GM21723 (cell line): ENCODE measurements at regions not wholly inside any gene's neighbourhood (a gene's known extent, or its start where the extent isn't known, plus 50 kb on each side); places are given as distances from the start of the nearest gene placed in this dataset.
A peak's percentile ranks its signal among the peaks of the same experiment; 100 is the strongest.

Source experiments
- ATAC-seq: cut with Tn5 transposase; IDR thresholded peaks from one replicate; pipeline ENCODE4 v1.9.1; 2021; ENCODE audit warnings: mild to moderate bottlenecking, moderate library complexity; ENCODE audit not compliant: unreplicated experiment

- ATAC-seq: no peak
Observed at GRCh38 chr18:26745288-26746181, 120.0 kb downstream of the AQP4 start.

- ATAC-seq: no peak
Observed at GRCh38 chr18:26741758-26742157, 123.7 kb downstream of the AQP4 start.

GRCh38 chr18:26741048-26741447 is 124.5 kb downstream of the AQP4 start:
- ATAC-seq: no peak

- no peak for ATAC-seq
Observed at GRCh38 chr18:26740396-26740795, 125.1 kb downstream of the AQP4 start.

DNA sequence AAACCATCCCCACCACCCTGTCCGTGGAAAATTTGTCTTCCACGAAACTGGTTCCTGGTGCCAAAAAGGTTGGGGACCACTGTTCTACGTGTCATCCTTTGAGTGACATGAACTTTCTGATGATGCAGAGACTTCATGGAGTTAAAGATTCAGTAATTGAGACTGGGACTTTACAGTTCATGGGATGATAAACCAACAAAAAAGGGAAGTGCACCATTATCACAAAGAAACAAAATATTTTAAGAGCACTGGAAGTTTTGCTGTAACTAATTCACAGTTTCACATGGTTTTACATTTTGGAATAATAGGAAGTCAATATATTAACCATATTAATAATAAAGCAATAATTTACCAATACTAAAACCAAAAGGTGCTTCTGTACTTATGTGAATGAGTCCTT is 126.8 kb downstream of the AQP4 start:
- ATAC-seq: no peak

DNA sequence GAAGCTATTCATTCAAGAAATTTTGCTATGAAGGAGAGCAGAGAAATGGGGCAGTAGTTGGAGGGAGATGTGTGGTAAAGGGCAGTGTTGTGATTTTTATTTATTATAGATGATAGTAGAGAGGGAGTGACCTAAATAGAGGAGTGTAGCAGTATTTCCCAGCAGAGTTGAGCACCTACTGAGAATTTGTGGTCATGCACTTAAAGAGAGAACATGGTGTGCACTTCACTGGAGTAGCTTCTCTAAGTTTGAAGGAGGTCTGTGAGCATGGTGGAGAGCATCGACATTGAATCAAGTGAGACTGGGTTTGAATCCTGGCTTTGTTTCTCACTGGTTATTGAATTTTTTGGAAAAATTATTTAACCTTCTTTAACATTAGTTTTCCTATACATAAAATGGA is 129.2 kb downstream of the AQP4 start:
- no peak for ATAC-seq

DNA sequence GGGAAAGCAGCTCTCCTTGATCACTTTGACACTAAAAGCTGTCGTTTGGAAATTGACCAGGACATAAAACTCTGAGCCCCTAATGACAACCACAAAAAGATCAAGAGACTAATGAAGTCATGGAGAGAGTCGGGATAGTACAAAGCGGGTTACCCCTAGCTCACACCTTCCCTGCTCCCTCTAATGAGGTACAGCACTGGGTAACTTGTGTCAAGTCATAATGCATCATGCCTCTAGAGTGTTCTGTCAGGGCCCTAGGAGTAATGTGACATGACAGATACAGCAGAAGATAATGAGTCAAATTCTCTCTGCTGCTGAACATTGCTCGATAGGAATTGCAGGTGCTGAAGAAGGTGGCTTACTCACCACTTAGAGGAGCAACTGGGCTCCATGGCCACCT is 130.7 kb downstream of the AQP4 start:
- ATAC-seq: no peak

DNA sequence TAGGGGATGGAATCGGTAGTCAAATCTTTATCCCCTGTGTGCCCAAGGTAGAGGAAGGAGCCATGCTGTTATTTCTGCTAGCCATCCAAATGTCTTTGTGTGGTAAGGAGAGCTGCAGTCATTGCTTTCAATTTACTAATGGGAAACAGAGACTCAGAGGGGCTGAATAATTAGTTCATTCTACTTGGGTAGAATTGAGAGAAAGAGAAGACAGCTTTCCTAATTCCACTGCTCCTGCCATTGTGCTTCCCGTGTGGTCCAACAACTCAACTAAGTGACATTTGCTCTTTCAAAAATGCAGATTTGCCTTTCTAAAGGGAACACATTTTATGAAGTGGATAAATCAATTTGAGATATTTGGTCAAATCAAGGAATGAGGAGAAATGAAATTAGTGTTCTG is 136.1 kb downstream of the AQP4 start:
- no peak for ATAC-seq

DNA sequence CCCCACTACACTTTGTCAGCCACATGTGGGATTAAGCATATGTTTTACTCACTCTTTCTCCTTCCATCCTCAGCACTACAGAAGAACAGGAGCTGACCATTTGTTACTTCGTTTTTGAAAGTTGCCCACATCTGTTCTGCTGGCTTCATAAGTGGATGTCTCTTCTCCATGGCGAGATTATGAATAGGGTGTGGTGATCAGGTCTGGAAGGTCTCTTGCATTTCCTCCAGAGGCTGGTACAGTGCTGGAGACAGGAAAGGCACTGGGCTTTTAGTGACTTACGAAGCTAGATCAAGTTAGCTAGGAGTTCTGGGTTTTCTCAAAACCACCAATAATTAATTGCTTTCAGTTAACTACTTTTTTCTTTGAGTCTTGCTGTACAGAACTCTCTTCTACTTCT is 136.5 kb downstream of the AQP4 start:
- no peak for ATAC-seq

DNA sequence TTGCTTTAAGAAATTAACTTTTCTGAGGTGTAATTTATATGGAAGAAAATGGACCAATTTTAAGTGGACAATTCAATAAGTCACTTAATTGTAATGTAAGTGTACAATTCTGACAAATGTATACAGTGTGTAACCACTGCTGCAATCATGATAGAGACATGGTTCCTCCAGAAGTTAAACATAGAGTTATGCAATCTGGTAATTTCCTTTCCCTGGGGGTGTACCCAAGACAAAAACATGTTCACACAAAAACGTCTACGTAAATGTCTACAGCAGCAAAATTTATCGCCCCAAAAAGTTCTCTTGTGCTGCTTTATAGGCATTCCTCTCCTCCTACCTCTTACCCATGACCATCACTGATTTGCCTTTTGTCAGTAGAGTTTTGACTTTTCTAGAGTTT is 141.5 kb downstream of the AQP4 start:
- no peak for ATAC-seq

- no peak for ATAC-seq
Observed at GRCh38 chr18:26722565-26722931, 143.0 kb downstream of the AQP4 start.

- no peak for ATAC-seq
Observed at GRCh38 chr18:26721854-26722564, 143.5 kb downstream of the AQP4 start.

- no peak for ATAC-seq
Observed at GRCh38 chr18:26719896-26720295, 145.6 kb downstream of the AQP4 start.

GRCh38 chr18:26717123-26717719 is 148.3 kb downstream of the AQP4 start:
- ATAC-seq: no peak

DNA sequence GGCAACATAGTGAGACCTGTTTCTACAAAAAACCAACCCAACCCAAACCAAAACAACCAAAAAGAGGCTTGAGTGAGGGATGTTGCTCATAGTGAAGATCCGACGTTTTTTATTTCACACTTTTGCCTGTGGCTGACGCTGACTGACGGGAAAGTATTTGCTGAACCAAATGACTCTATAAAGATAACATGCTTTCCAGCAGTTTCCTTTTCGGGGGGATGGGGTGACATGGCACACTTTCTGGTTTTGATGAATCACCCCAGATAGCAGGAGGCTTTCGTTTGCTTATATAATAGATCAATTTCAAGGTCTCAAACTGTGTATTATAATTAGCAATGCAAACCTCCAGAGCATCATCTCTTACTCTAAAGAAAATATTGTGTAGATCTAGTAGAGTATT is 150.8 kb downstream of the AQP4 start:
- no peak for ATAC-seq

DNA sequence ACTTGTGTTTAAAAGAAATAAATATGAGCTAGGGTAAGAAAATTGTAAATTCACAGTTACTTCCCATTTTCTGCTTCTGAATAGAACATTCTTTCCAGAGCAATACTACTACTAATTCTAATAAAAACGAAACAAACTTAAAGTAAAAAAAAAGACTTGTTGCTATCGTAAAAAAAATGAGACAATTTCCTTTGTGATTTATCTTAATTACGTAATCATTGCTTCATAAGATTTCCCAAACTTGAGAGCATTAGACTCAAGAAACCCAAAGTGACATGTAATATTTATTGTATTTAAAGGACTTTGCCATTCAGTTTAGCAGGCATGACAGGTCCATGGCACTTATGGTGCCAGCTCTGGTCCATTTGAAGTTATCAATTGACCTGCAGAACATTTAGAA is 153.8 kb downstream of the AQP4 start:
- no peak for ATAC-seq

DNA sequence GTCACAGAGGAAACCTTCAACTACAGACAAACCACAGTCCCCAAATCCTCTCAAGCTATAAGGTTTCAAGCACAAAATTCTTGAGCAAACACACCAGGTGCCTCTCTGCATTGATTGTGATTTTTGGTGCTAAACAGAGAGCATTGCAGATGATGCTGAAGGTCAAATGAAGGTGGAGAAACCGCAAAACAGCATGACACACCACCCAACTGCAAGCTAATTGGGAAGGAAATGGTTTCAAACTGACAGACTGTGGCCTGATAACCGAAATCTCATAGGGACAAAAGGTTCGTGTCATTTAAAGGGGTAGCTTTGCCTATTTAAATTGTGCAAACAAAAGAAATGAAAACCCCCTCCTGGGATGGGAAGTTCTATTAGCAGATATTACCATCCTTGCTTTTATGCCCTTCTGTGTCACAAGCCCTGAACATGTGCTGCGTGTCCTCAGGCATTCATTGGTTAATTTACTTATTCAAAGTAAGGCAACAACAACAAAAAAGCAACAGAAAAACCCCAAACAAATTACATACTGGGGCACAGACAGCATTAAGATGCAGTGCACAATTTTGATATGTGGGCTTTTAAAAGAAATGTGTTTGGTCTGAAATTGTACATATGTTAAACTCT is 154.9 kb downstream of the AQP4 start:
- ATAC-seq: peak; percentile 91

DNA sequence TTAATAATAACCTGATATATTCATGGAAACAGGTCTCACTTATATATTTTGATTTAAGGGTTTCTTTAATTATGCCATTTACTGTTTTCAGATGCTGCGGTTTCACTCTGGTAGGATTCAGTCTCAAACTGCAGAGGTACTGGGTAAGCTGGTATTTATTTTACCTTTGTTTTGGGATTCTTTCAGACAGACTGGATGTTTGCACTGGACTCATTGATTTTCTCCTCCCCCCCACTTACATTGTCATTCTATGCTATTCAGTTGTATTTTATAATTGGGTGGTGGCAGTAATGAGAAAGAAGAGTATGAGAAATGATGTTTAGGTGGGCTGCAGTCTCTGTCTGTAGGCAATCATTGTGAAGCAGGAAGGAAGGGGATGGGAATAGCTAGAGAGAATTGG is 155.6 kb downstream of the AQP4 start:
- no peak for ATAC-seq

DNA sequence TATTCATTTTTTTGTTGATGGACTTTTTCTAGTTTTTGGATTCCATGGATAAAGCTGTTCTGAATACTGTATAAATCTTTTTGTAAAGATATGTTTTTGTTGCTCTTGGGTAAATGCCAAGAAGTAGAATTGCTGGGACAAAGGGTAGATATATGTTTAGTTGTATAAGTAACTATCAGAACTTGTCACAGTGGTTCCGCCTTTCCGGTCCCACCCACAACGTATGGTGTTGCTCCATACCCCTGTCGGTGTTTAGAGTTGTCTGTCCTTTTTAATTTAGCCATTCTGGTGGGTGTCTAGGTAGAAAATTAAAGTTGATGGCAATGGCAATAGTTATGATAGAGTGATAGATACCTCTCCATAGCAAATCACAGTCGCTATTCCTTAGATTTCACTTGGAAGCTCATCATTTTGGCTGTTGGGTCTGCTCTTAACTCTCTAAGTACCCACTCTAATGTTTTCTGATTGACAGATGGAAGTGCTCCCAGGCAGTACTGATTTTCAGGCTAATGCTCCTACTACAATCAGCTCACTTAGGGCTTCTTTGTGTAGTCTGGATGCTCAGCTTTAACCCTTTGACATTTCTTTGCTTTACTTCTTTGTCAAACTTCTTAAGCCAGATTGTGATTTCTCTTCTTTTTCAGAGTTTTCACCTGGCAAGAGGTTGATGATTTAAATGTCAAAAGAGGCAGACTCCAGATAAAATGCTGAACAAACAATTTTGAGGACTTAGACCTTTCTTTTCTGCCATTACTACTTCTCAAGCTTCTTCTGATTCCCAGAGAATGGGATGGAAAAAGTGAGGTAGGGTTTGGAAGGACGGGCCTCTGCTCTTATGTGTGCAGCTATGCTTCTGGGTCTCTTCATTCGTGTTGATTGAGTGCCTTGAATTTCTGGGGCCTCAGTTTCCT is 156.4 kb downstream of the AQP4 start:
- no peak for ATAC-seq

GRCh38 chr18:26706911-26707351 is 158.6 kb downstream of the AQP4 start:
- no peak for ATAC-seq
